ENCODE measurements at regions not wholly inside any gene's neighbourhood (a gene's known extent, or its start where the extent isn't known, plus 50 kb on each side); places are given as distances from the start of the nearest gene placed in this dataset.

- no peaks in the 10 kb centered on the region for H3K36me3 Mint-ChIP-seq (ENCODE audit: low read depth)
- H3K4me3 Mint-ChIP-seq, result no peak overlapping the region
- no peak overlapping the region for H3K27ac Mint-ChIP-seq
- H3K4me1 Mint-ChIP-seq (ENCODE audit: low read depth), result no peaks in the 10 kb centered on the region
- intact Hi-C loops (cut with micrococcal nuclease), result no loop called here
- DNase-seq (ENCODE audit: low spot score), result no peak
- H3K27me3 Mint-ChIP-seq (ENCODE audit: insufficient read depth), result no peaks in the 10 kb centered on the region
- H3K9me3 Mint-ChIP-seq, result peaks cover 16% of the 10 kb centered on the region
Measured at GRCh38 chr16:60564588-60564987, 1471.7 kb downstream of the CDH8 start.

GRCh38 chr16:60563166-60563565 is 1473.1 kb downstream of the CDH8 start:
- DNase-seq (ENCODE audit: low spot score), result no peak
- H3K4me1 Mint-ChIP-seq (ENCODE audit: low read depth), result no peaks in the 10 kb centered on the region
- no peak overlapping the region for H3K4me3 Mint-ChIP-seq
- intact Hi-C loops (cut with micrococcal nuclease), result no loop called here
- H3K36me3 Mint-ChIP-seq (ENCODE audit: low read depth), result no peaks in the 10 kb centered on the region
- H3K27me3 Mint-ChIP-seq (ENCODE audit: insufficient read depth), result no peaks in the 10 kb centered on the region
- H3K27ac Mint-ChIP-seq, result no peak overlapping the region
- H3K9me3 Mint-ChIP-seq, result peaks cover 18% of the 10 kb centered on the region

GRCh38 chr16:60558936-60559335 is 1477.3 kb downstream of the CDH8 start:
- Mint-ChIP-seq H3K36me3 (ENCODE audit: low read depth) (no peaks in the 10 kb centered on the region), H3K4me3 (no peak overlapping the region), H3K4me1 (ENCODE audit: low read depth) (no peaks in the 10 kb centered on the region), H3K27me3 (ENCODE audit: insufficient read depth) (no peaks in the 10 kb centered on the region), H3K9me3 (peaks cover 26% of the 10 kb centered on the region), H3K27ac (no peak overlapping the region)
- intact Hi-C loops (cut with micrococcal nuclease), result no loop called here
- no peak for DNase-seq (ENCODE audit: low spot score)

GRCh38 chr16:60553090-60553757 is 1483.0 kb downstream of the CDH8 start:
- intact Hi-C loops (cut with micrococcal nuclease), result no loop called here
- H3K4me3 Mint-ChIP-seq, result no peak overlapping the region
- no peaks in the 10 kb centered on the region for H3K36me3 Mint-ChIP-seq (ENCODE audit: low read depth)
- DNase-seq (ENCODE audit: low spot score), result no peak
- H3K27ac Mint-ChIP-seq, result no peak overlapping the region
- no peaks in the 10 kb centered on the region for H3K27me3 Mint-ChIP-seq (ENCODE audit: insufficient read depth)
- no peaks in the 10 kb centered on the region for H3K4me1 Mint-ChIP-seq (ENCODE audit: low read depth)
- peaks cover 28% of the 10 kb centered on the region for H3K9me3 Mint-ChIP-seq

- intact Hi-C loops (cut with micrococcal nuclease), result no loop called here
- H3K9me3 Mint-ChIP-seq, result peaks cover 25% of the 10 kb centered on the region
Measured at GRCh38 chr16:60541535-60541934, 1494.7 kb downstream of the CDH8 start.

GRCh38 chr16:60510941-60511340 is 1525.3 kb downstream of the CDH8 start:
- Mint-ChIP-seq H3K36me3 (ENCODE audit: low read depth) (no peaks in the 10 kb centered on the region), H3K4me1 (ENCODE audit: low read depth) (no peaks in the 10 kb centered on the region), H3K9me3 (peaks cover 8% of the 10 kb centered on the region), H3K4me3 (no peak overlapping the region), H3K27ac (no peak overlapping the region), H3K27me3 (ENCODE audit: insufficient read depth) (no peaks in the 10 kb centered on the region)
- intact Hi-C loops (cut with micrococcal nuclease), result no loop called here
- no peak for DNase-seq (ENCODE audit: low spot score)

More at GRCh38 chr16:60541535-60541934, 1494.7 kb downstream of the CDH8 start:
- Mint-ChIP-seq H3K27ac (no peak overlapping the region), H3K4me1 (ENCODE audit: low read depth) (no peaks in the 10 kb centered on the region), H3K36me3 (ENCODE audit: low read depth) (no peaks in the 10 kb centered on the region), H3K27me3 (ENCODE audit: insufficient read depth) (no peaks in the 10 kb centered on the region), H3K4me3 (no peak overlapping the region)
- DNase-seq (ENCODE audit: low spot score), result no peak

- Mint-ChIP-seq H3K27ac (no peak overlapping the region), H3K36me3 (ENCODE audit: low read depth) (no peaks in the 10 kb centered on the region), H3K27me3 (ENCODE audit: insufficient read depth) (no peaks in the 10 kb centered on the region), H3K9me3 (peaks cover 8% of the 10 kb centered on the region), H3K4me1 (ENCODE audit: low read depth) (no peaks in the 10 kb centered on the region), H3K4me3 (no peak overlapping the region)
- DNase-seq (ENCODE audit: low spot score), result no peak
- intact Hi-C loops (cut with micrococcal nuclease), result no loop called here
Measured at GRCh38 chr16:60510208-60510607, 1526.0 kb downstream of the CDH8 start.

GRCh38 chr16:60491273-60491672 is 1545.0 kb downstream of the CDH8 start:
- no peak overlapping the region for H3K4me3 Mint-ChIP-seq
- no peaks in the 10 kb centered on the region for H3K4me1 Mint-ChIP-seq (ENCODE audit: low read depth)
- no peak overlapping the region for H3K27ac Mint-ChIP-seq
- DNase-seq (ENCODE audit: low spot score), result no peak
- H3K9me3 Mint-ChIP-seq, result no peaks in the 10 kb centered on the region
- intact Hi-C loops (cut with micrococcal nuclease), result no loop called here
- H3K27me3 Mint-ChIP-seq (ENCODE audit: insufficient read depth), result no peaks in the 10 kb centered on the region
- no peaks in the 10 kb centered on the region for H3K36me3 Mint-ChIP-seq (ENCODE audit: low read depth)

GRCh38 chr16:60485872-60486489 is 1550.3 kb downstream of the CDH8 start:
- no peaks in the 10 kb centered on the region for H3K36me3 Mint-ChIP-seq (ENCODE audit: low read depth)
- no peak for DNase-seq (ENCODE audit: low spot score)
- H3K27ac Mint-ChIP-seq, result no peak overlapping the region
- H3K4me3 Mint-ChIP-seq, result no peak overlapping the region
- H3K4me1 Mint-ChIP-seq (ENCODE audit: low read depth), result no peaks in the 10 kb centered on the region
- no peaks in the 10 kb centered on the region for H3K27me3 Mint-ChIP-seq (ENCODE audit: insufficient read depth)
- intact Hi-C loops (cut with micrococcal nuclease), result no loop called here
- peaks cover 8% of the 10 kb centered on the region for H3K9me3 Mint-ChIP-seq

GRCh38 chr16:60484901-60485300 is 1551.3 kb downstream of the CDH8 start:
- intact Hi-C loops (cut with micrococcal nuclease), result no loop called here
- no peaks in the 10 kb centered on the region for H3K4me1 Mint-ChIP-seq (ENCODE audit: low read depth)
- H3K36me3 Mint-ChIP-seq (ENCODE audit: low read depth), result no peaks in the 10 kb centered on the region
- no peaks in the 10 kb centered on the region for H3K27me3 Mint-ChIP-seq (ENCODE audit: insufficient read depth)
- H3K27ac Mint-ChIP-seq, result no peak overlapping the region
- no peak for DNase-seq (ENCODE audit: low spot score)
- no peak overlapping the region for H3K4me3 Mint-ChIP-seq
- peaks cover 8% of the 10 kb centered on the region for H3K9me3 Mint-ChIP-seq

GRCh38 chr16:60481591-60481990 is 1554.6 kb downstream of the CDH8 start:
- no peak for DNase-seq (ENCODE audit: low spot score)
- intact Hi-C loops (cut with micrococcal nuclease), result no loop called here
- Mint-ChIP-seq H3K27ac (no peak overlapping the region), H3K27me3 (ENCODE audit: insufficient read depth) (no peaks in the 10 kb centered on the region), H3K9me3 (peaks cover 8% of the 10 kb centered on the region), H3K4me3 (no peak overlapping the region), H3K4me1 (ENCODE audit: low read depth) (no peaks in the 10 kb centered on the region), H3K36me3 (ENCODE audit: low read depth) (no peaks in the 10 kb centered on the region)

- intact Hi-C loops (cut with micrococcal nuclease), result no loop called here
- Mint-ChIP-seq H3K36me3 (ENCODE audit: low read depth) (no peaks in the 10 kb centered on the region), H3K27me3 (ENCODE audit: insufficient read depth) (no peaks in the 10 kb centered on the region)
Measured at GRCh38 chr16:60478810-60479209, 1557.4 kb downstream of the CDH8 start.

GRCh38 chr16:60463986-60464385 is 1572.3 kb downstream of the CDH8 start:
- H3K9me3 Mint-ChIP-seq, result peaks cover 31% of the 10 kb centered on the region
- DNase-seq (ENCODE audit: low spot score), result no peak
- no peak overlapping the region for H3K4me3 Mint-ChIP-seq
- H3K27me3 Mint-ChIP-seq (ENCODE audit: insufficient read depth), result no peaks in the 10 kb centered on the region
- H3K4me1 Mint-ChIP-seq (ENCODE audit: low read depth), result no peaks in the 10 kb centered on the region
- no peaks in the 10 kb centered on the region for H3K36me3 Mint-ChIP-seq (ENCODE audit: low read depth)
- intact Hi-C loops (cut with micrococcal nuclease), result no loop called here
- no peak overlapping the region for H3K27ac Mint-ChIP-seq

More at GRCh38 chr16:60478810-60479209, 1557.4 kb downstream of the CDH8 start:
- DNase-seq (ENCODE audit: low spot score), result no peak
- H3K4me3 Mint-ChIP-seq, result no peak overlapping the region
- no peak overlapping the region for H3K27ac Mint-ChIP-seq
- H3K9me3 Mint-ChIP-seq, result peaks cover 5% of the 10 kb centered on the region
- H3K4me1 Mint-ChIP-seq (ENCODE audit: low read depth), result no peaks in the 10 kb centered on the region
